HG02840 (cell line): ENCODE measurements at regions not wholly inside any gene's neighbourhood (a gene's known extent, or its start where the extent isn't known, plus 50 kb on each side); places are given as distances from the start of the nearest gene placed in this dataset.

Experiments
- ATAC-seq: cut with Tn5 transposase; IDR thresholded peaks from one replicate; pipeline ENCODE4 v1.9.1; 2021; ENCODE audit warnings: mild to moderate bottlenecking, moderate library complexity, moderate number of reproducible peaks; ENCODE audit not compliant: unreplicated experiment, low FRiP score

GRCh38 chr5:74028976-74029375, 403.0 kb downstream of the ARHGEF28 start:
- no peak for ATAC-seq

GRCh38 chr5:74028406-74028805, 402.4 kb downstream of the ARHGEF28 start:
- ATAC-seq = no peak

GRCh38 chr5:74027732-74028338, 401.8 kb downstream of the ARHGEF28 start:
- no peak for ATAC-seq

- ATAC-seq = no peak
Measured at GRCh38 chr5:74026310-74026709, 400.3 kb downstream of the ARHGEF28 start.

- ATAC-seq = no peak
Measured at GRCh38 chr5:74021126-74021525, 395.1 kb downstream of the ARHGEF28 start.

GRCh38 chr5:74020503-74020902, 394.5 kb downstream of the ARHGEF28 start:
- ATAC-seq = no peak

GRCh38 chr5:74019923-74020322, 393.9 kb downstream of the ARHGEF28 start:
- no peak for ATAC-seq

- ATAC-seq = no peak
Measured at GRCh38 chr5:74017786-74018211, 391.8 kb downstream of the ARHGEF28 start.

GRCh38 chr5:74017112-74017511, 391.1 kb downstream of the ARHGEF28 start:
- no peak for ATAC-seq

- no peak for ATAC-seq
Measured at GRCh38 chr5:74016373-74016772, 390.4 kb downstream of the ARHGEF28 start.

- no peak for ATAC-seq
Measured at GRCh38 chr5:74015716-74016115, 389.7 kb downstream of the ARHGEF28 start.

- no peak for ATAC-seq
Measured at GRCh38 chr5:74013222-74013621, 387.2 kb downstream of the ARHGEF28 start.

- ATAC-seq = no peak
Measured at GRCh38 chr5:74009502-74009901, 383.5 kb downstream of the ARHGEF28 start.

- ATAC-seq = no peak
Measured at GRCh38 chr5:74007193-74007592, 381.2 kb downstream of the ARHGEF28 start.

- no peak for ATAC-seq
Measured at GRCh38 chr5:73999297-73999696, 373.3 kb downstream of the ARHGEF28 start.

GRCh38 chr5:73998489-73998888, 372.5 kb downstream of the ARHGEF28 start:
- ATAC-seq = no peak

GRCh38 chr5:73997960-73998359, 372.0 kb downstream of the ARHGEF28 start:
- no peak for ATAC-seq

- no peak for ATAC-seq
Measured at GRCh38 chr5:73996151-73996755, 370.3 kb downstream of the ARHGEF28 start.

GRCh38 chr5:73994963-73995362, 369.0 kb downstream of the ARHGEF28 start:
- ATAC-seq = no peak
